ENCODE measurements at regions not wholly inside any gene's neighbourhood (a gene's known extent, or its start where the extent isn't known, plus 50 kb on each side); places are given as distances from the start of the nearest gene placed in this dataset.

GRCh38 chr3:10744098-10744465 lies 71.9 kb upstream of the SLC6A11 start:
- no peak for TF ChIP-seq EP300 (IDR thresholded peaks at IDR 0.05)
- no peaks in the 10 kb centered on the region for H3K36me3 ChIP-seq
- H3K4me3 ChIP-seq: no peak overlapping the region
- WGBS, 2 donors (ENCODE audit: low coverage in 1 of 2): 50% methylated on average over 1 of the region's 7 CpGs; no CpG with 5 or more reads in 1 of the 2 donors
- no peak for ATAC-seq
- peaks cover 68% of the 10 kb centered on the region for H3K27me3 ChIP-seq
- no peak overlapping the region for H3K27ac ChIP-seq
- peaks cover 0 to 2% (median 0%) of the 10 kb centered on the region in 3 donors for H3K4me1 ChIP-seq
- H3K9me3 ChIP-seq: no peaks in the 10 kb centered on the region

GRCh38 chr3:10745392-10745791 lies 70.6 kb upstream of the SLC6A11 start:
- H3K4me1 ChIP-seq: no peaks in the 10 kb centered on the region
- no peaks in the 10 kb centered on the region for H3K36me3 ChIP-seq
- no peak overlapping the region for H3K27ac ChIP-seq
- TF ChIP-seq CTCF (IDR thresholded peaks at IDR 0.05) (no peak), EP300 (IDR thresholded peaks at IDR 0.05) (no peak), POLR2AphosphoS5 (IDR thresholded peaks at IDR 0.05) (no peak), POLR2A (IDR thresholded peaks at IDR 0.05) (no peak)
- no peaks in the 10 kb centered on the region for H3K9me3 ChIP-seq
- H3K27me3 ChIP-seq: peaks cover 61% of the 10 kb centered on the region
- H3K4me3 ChIP-seq: no peak overlapping the region
- no peak for ATAC-seq

DNA sequence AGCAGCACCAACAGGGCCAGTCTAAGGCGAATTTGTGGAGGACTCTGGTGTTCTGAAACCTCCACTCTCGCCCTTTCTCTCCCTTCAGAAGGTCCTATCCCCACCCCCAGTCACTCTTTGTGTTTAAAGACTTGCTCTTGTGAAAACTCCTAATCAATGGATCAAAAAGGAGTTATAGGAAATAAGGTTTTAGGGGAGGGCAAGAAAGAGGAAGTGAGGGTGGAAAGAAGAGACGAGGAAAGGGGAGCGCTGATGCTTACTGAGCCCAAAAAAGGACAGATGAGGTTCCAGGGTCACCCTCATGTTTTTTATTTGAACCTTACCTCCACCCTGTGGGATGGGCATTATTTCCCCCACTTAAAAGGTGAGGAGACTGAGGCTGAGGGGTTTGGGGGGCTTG lies 70.0 kb upstream of the SLC6A11 start:
- TF ChIP-seq POLR2A (IDR thresholded peaks at IDR 0.05): no peak
- Histone ChIP-seq H3K4me3 (no peak overlapping the region), H3K9me3 (no peaks in the 10 kb centered on the region), H3K27ac (no peak overlapping the region), H3K36me3 (no peaks in the 10 kb centered on the region), H3K4me1 (no peaks in the 10 kb centered on the region), H3K27me3 (peaks cover 63% of the 10 kb centered on the region)
- no peak for ATAC-seq
- WGBS, 2 donors (ENCODE audit: low coverage in 1 of 2): 51 to 63% methylated on average over 4 of the region's 4 CpGs

GRCh38 chr3:10746684-10747083 lies 69.3 kb upstream of the SLC6A11 start:
- TF ChIP-seq CTCF (IDR thresholded peaks at IDR 0.05) (no peak), EP300 (IDR thresholded peaks at IDR 0.05) (no peak), POLR2AphosphoS5 (IDR thresholded peaks at IDR 0.05) (no peak), POLR2A (IDR thresholded peaks at IDR 0.05) (no peak)
- Histone ChIP-seq H3K36me3 (no peaks in the 10 kb centered on the region), H3K4me3 (no peak overlapping the region), H3K27me3 (peaks cover 70% of the 10 kb centered on the region), H3K27ac (no peak overlapping the region), H3K4me1 (no peaks in the 10 kb centered on the region), H3K9me3 (no peaks in the 10 kb centered on the region)
- 86% methylated on average over 1 to 2 of the region's 2 CpGs for WGBS, 2 donors (ENCODE audit: low coverage in 1 of 2)
- ATAC-seq: no peak

DNA sequence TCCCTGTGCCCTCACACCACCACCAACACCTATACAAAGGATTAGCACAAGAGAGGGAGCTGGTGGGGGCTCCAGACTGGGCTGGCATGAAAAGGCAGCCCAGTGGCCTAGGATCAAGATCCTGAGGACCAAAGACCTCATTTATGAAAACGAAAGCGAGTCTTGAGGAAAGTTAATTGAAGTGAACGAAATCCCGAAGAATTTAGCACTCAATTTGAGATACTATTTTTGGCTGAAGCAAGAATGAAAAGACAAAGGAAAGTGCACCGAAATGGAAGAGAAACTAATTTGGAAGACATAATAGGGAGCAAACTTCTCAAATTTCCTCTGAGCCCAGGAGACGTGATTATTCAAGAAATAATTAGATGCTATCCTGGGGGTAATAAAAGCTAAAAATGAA lies 68.7 kb upstream of the SLC6A11 start:
- 54 to 60% methylated on average over 5 to 6 of the region's 6 CpGs for WGBS, 2 donors (ENCODE audit: low coverage in 1 of 2)
- no peak overlapping the region for H3K27ac ChIP-seq
- peaks cover 73% of the 10 kb centered on the region for H3K27me3 ChIP-seq
- H3K4me3 ChIP-seq: no peak overlapping the region
- no peaks in the 10 kb centered on the region for H3K9me3 ChIP-seq
- ATAC-seq: no peak
- H3K36me3 ChIP-seq: no peaks in the 10 kb centered on the region
- no peaks in the 10 kb centered on the region for H3K4me1 ChIP-seq
- no peak for TF ChIP-seq POLR2A (IDR thresholded peaks at IDR 0.05)

DNA sequence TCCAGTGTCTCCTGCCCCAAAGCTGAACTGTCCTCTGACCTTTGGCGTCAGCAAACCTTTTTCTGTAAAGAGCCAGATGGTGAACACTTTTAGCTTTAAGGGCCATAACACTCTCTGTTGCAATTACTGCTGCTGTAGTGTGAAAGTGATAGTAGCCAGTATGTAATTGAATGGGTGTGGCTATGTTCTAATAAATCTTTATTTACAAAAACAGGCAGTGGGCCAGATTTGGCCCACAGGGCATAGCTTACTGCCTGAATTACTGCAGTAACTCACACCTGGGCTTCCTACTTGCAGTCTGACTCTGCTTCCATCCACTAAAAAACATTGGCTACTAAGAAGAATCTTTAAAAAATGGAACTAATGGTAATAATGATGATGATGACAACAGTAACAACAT lies 68.0 kb upstream of the SLC6A11 start:
- peaks cover 75% of the 10 kb centered on the region for H3K27me3 ChIP-seq
- WGBS, 2 donors (ENCODE audit: low coverage in 1 of 2): 17 to 56% methylated on average over 1 of the region's 1 CpG

More for the DNA sequence above, 68.0 kb upstream of the SLC6A11 start:
- no peak for ATAC-seq
- no peak overlapping the region for H3K27ac ChIP-seq
- TF ChIP-seq POLR2AphosphoS5 (IDR thresholded peaks at IDR 0.05): no peak
- TF ChIP-seq EP300 (IDR thresholded peaks at IDR 0.05): no peak
- TF ChIP-seq CTCF (IDR thresholded peaks at IDR 0.05): no peak
- no peak overlapping the region for H3K4me3 ChIP-seq
- H3K9me3 ChIP-seq: no peaks in the 10 kb centered on the region
- H3K4me1 ChIP-seq: no peaks in the 10 kb centered on the region
- no peaks in the 10 kb centered on the region for H3K36me3 ChIP-seq

Data from gastroesophageal sphincter (tissue), 4 donors.